KMS-11 (cell line): ENCODE measurements at regions not wholly inside any gene's neighbourhood (a gene's known extent, or its start where the extent isn't known, plus 50 kb on each side); places are given as distances from the start of the nearest gene placed in this dataset.
"Not testable (repeated sequence)": the region's sequence is repeated elsewhere in the genome, so short reads cannot be mapped to it uniquely, and the experiment has no call there.

Experiments used
- H2AFZ ChIP-seq: fragments of 200-600 bp; sonication (generic); 2 replicates; pipeline ENCODE4 v1.6.1; 2016; ENCODE audit warnings: antibody characterized with exemption, mixed run types, low read depth
- H3K27ac ChIP-seq: fragments of 200-600 bp; sonication (generic); 2 replicates; pipeline ENCODE4 v1.6.1; 2016; ENCODE audit warnings: mild to moderate bottlenecking, mixed run types
- H3K27me3 ChIP-seq: fragments of 200-600 bp; sonication (generic); 2 replicates; pipeline ENCODE4 v1.6.1; 2017; ENCODE audit warnings: mild to moderate bottlenecking, low read depth, mixed run types, moderate library complexity; ENCODE audit not compliant: insufficient read depth
- H3K36me3 ChIP-seq: fragments of 200-600 bp; sonication (generic); 2 replicates; pipeline ENCODE4 v1.6.1; 2017; ENCODE audit warnings: mild to moderate bottlenecking, mixed run types; ENCODE audit not compliant: insufficient read depth
- H3K4me1 ChIP-seq: fragments of 200-600 bp; sonication (generic); 2 replicates; pipeline ENCODE4 v1.6.1; 2016; ENCODE audit warnings: mild to moderate bottlenecking, low read depth, mixed run types; ENCODE audit not compliant: poor library complexity, severe bottlenecking
- H3K4me2 ChIP-seq: fragments of 200-600 bp; sonication (generic); 2 replicates; pipeline ENCODE4 v1.7.0; 2016; ENCODE audit warnings: mild to moderate bottlenecking, mixed run types
- H3K4me3 ChIP-seq: fragments of 200-600 bp; sonication (generic); IDR thresholded peaks from 2 replicates; pipeline ENCODE4 v1.6.1; 2017; ENCODE audit warnings: low read depth, low read length, mixed read lengths; ENCODE audit not compliant: insufficient read depth
- H3K79me2 ChIP-seq: fragments of 200-600 bp; sonication (generic); 2 replicates; pipeline ENCODE4 v1.6.1; 2016; ENCODE audit warnings: low read depth, mixed run types; ENCODE audit not compliant: insufficient read depth
- H3K9ac ChIP-seq: fragments of 200-600 bp; sonication (generic); 2 replicates; pipeline ENCODE4 v1.6.1; 2016; ENCODE audit warnings: mild to moderate bottlenecking, mixed run types
- H4K20me1 ChIP-seq: fragments of 200-600 bp; sonication (generic); 2 replicates; pipeline ENCODE4 v1.6.1; 2016; ENCODE audit warnings: mild to moderate bottlenecking, mixed run types; ENCODE audit not compliant: insufficient read depth
- TF ChIP-seq, protein P1 (sequence below): fragments of 200-600 bp; sonication (generic); conservative IDR thresholded peaks from 2 replicates; pipeline ENCODE4 v1.6.1; 2017; ENCODE audit warnings: low read depth, mild to moderate bottlenecking, antibody characterized with exemption, low read length, moderate library complexity, mixed read lengths

DNA sequence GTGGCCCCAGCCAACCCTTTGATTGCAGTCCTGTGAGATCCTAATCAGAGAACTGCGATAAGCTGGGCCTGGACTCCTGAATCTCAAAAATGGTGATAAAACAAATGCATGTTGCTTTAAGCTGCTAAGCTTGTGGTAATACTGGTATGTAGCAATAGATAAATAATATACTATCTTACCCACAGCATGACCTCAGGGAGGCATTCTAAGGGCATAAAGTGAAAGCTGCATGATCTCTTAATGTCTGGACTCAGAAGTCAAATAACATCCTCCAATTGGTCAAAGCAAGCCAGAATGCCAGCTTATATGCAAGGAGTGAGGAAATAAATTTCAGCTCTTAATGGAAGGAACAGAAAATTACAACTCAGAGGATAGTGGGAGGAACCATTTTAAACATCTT, 246.1 kb downstream of the FSIP2 start:
- no peaks in the 10 kb centered on the region for H3K36me3 ChIP-seq
- H2AFZ ChIP-seq: no peak overlapping the region
- H3K27ac ChIP-seq: no peak overlapping the region
- H3K27me3 ChIP-seq: no peaks in the 10 kb centered on the region
- H3K4me3 ChIP-seq: no peak overlapping the region
- H3K79me2 ChIP-seq: no peaks in the 10 kb centered on the region
- no peaks in the 10 kb centered on the region for H4K20me1 ChIP-seq
- no peak overlapping the region for H3K9ac ChIP-seq
- no peak overlapping the region for H3K4me2 ChIP-seq
- no peaks in the 10 kb centered on the region for H3K4me1 ChIP-seq
- TF ChIP-seq, protein P1, sequence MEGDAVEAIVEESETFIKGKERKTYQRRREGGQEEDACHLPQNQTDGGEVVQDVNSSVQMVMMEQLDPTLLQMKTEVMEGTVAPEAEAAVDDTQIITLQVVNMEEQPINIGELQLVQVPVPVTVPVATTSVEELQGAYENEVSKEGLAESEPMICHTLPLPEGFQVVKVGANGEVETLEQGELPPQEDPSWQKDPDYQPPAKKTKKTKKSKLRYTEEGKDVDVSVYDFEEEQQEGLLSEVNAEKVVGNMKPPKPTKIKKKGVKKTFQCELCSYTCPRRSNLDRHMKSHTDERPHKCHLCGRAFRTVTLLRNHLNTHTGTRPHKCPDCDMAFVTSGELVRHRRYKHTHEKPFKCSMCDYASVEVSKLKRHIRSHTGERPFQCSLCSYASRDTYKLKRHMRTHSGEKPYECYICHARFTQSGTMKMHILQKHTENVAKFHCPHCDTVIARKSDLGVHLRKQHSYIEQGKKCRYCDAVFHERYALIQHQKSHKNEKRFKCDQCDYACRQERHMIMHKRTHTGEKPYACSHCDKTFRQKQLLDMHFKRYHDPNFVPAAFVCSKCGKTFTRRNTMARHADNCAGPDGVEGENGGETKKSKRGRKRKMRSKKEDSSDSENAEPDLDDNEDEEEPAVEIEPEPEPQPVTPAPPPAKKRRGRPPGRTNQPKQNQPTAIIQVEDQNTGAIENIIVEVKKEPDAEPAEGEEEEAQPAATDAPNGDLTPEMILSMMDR: no peak

- not testable (repeated sequence) for H3K9ac ChIP-seq, H3K4me2 ChIP-seq, H3K27ac ChIP-seq, H3K4me1 ChIP-seq, H2AFZ ChIP-seq, H3K36me3 ChIP-seq, H3K79me2 ChIP-seq, H3K4me3 ChIP-seq, H3K27me3 ChIP-seq, H4K20me1 ChIP-seq
These were observed 250.3 kb downstream of the FSIP2 start for GRCh38 chr2:185988907-185989306.

DNA sequence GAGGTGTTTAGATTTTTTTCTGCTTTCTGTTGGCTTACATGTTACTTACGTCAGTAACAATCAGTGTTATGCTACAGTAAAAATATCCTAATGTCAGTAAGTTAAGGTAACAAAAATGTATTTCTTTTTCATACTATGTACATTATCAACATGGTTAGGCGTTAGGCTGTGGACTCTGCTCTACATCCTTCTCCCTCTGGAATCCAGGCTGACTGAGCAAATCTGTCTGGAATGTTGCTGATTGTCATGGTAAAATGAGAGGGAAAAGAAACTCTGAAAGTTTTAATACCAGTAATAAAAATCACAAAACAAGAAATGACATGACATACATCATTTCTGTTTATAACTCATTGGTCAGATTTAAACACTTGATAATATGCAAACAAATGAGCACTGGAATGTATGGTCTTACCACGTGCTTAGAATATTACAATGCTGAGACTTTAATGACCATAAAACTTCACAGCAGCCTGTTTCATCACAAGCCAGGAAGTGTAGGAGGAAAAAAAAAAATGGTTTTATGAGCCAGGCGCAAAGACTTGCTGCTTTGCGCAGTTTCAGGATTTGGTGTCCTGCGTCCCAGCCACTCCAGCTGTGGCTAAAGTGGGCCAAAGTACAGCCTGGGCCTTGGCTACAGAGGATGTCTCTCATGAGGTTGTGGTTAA, 252.4 kb downstream of the FSIP2 start:
- Histone ChIP-seq H3K9ac (no peak overlapping the region), H3K4me1 (no peaks in the 10 kb centered on the region), H3K27me3 (no peaks in the 10 kb centered on the region), H2AFZ (no peak overlapping the region), H3K79me2 (no peaks in the 10 kb centered on the region), H3K4me2 (no peak overlapping the region), H3K36me3 (no peaks in the 10 kb centered on the region), H3K27ac (no peak overlapping the region), H4K20me1 (no peaks in the 10 kb centered on the region), H3K4me3 (no peak overlapping the region)
- TF ChIP-seq, protein P1: no peak

DNA sequence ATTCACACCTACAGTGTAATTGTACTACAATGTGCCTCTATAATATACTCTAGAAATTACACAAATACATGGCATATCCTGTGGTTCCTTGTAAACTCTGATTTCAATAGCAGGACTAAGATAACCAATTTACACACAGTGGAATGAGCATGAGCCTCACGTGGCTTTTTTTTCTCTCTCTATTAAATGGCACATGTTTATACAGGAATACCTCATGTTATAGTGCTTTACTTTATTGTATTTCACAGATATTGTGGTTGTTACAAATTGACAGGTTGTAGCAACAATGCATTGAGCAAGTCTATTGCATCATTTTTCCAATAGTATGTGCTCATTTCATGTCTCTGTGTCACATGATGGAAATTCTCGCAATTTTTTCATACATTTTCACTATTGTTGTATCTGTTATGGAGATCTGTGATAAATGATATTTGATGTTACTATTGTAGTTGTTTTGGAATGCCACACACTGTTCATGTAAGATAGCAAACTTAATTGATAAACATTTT, 260.0 kb downstream of the FSIP2 start:
- TF ChIP-seq, protein P1: no peak
- H3K4me2 ChIP-seq: no peak overlapping the region

GRCh38 chr2:186009341-186009740, 270.7 kb downstream of the FSIP2 start:
- Histone ChIP-seq H4K20me1 (no peaks in the 10 kb centered on the region), H3K79me2 (no peaks in the 10 kb centered on the region), H3K4me2 (no peak overlapping the region), H3K4me3 (no peak overlapping the region), H3K4me1 (no peaks in the 10 kb centered on the region), H2AFZ (no peak overlapping the region), H3K36me3 (no peaks in the 10 kb centered on the region), H3K27me3 (no peaks in the 10 kb centered on the region), H3K27ac (no peak overlapping the region), H3K9ac (no peak overlapping the region)
- TF ChIP-seq, protein P1: no peak

More for the DNA sequence above, 260.0 kb downstream of the FSIP2 start:
- no peaks in the 10 kb centered on the region for H3K27me3 ChIP-seq
- H4K20me1 ChIP-seq: no peaks in the 10 kb centered on the region
- H3K27ac ChIP-seq: no peak overlapping the region
- no peak overlapping the region for H3K9ac ChIP-seq
- no peak overlapping the region for H3K4me3 ChIP-seq
- H2AFZ ChIP-seq: no peak overlapping the region
- H3K36me3 ChIP-seq: no peaks in the 10 kb centered on the region
- H3K4me1 ChIP-seq: no peaks in the 10 kb centered on the region
- no peaks in the 10 kb centered on the region for H3K79me2 ChIP-seq
